ENCODE measurements at regions not wholly inside any gene's neighbourhood (a gene's known extent, or its start where the extent isn't known, plus 50 kb on each side); places are given as distances from the start of the nearest gene placed in this dataset.

- Histone ChIP-seq H3K4me1 (replicated peaks) (no peaks in the 10 kb centered on the region), H3K27ac (no peak overlapping the region), H3K4me3 (no peak overlapping the region), H3K9me3 (no peaks in the 10 kb centered on the region), H3K27me3 (replicated peaks; ENCODE audit: insufficient read depth) (no peaks in the 10 kb centered on the region), H3K36me3 (no peaks in the 10 kb centered on the region)
- TF ChIP-seq POLR2A (IDR thresholded peaks at IDR 0.05) (no peak), CTCF (IDR thresholded peaks at IDR 0.05) (no peak), POLR2AphosphoS5 (IDR thresholded peaks at IDR 0.05) (no peak)
- DNase-seq (ENCODE audit: low spot score): no peak
- 80% methylated on average over 4 of the region's 4 CpGs for WGBS
- intact Hi-C loops (cut with DNase I): no loop called here
Observed at GRCh38 chr20:4568361-4568959, 117.8 kb upstream of the PRNP start.

- WGBS: 87% methylated on average over 2 of the region's 2 CpGs
- DNase-seq (ENCODE audit: low spot score): no peak
- Histone ChIP-seq H3K36me3 (no peaks in the 10 kb centered on the region), H3K4me3 (no peak overlapping the region), H3K4me1 (replicated peaks) (no peaks in the 10 kb centered on the region), H3K27ac (no peak overlapping the region), H3K9me3 (no peaks in the 10 kb centered on the region), H3K27me3 (replicated peaks; ENCODE audit: insufficient read depth) (no peaks in the 10 kb centered on the region)
- TF ChIP-seq POLR2A (IDR thresholded peaks at IDR 0.05) (no peak), CTCF (IDR thresholded peaks at IDR 0.05) (no peak), POLR2AphosphoS5 (IDR thresholded peaks at IDR 0.05) (no peak)
- intact Hi-C loops (cut with DNase I): no loop called here
Observed at GRCh38 chr20:4567170-4567569, 119.1 kb upstream of the PRNP start.

GRCh38 chr20:4563534-4563933, 122.7 kb upstream of the PRNP start:
- no peaks in the 10 kb centered on the region for H3K27me3 ChIP-seq (replicated peaks; ENCODE audit: insufficient read depth)
- intact Hi-C loops (cut with DNase I): no loop called here
- no peaks in the 10 kb centered on the region for H3K9me3 ChIP-seq
- H3K36me3 ChIP-seq: no peaks in the 10 kb centered on the region
- DNase-seq (ENCODE audit: low spot score): no peak
- WGBS: 4% methylated on average over 4 of the region's 4 CpGs
- H3K4me1 ChIP-seq (replicated peaks): no peaks in the 10 kb centered on the region
- H3K4me3 ChIP-seq: no peak overlapping the region
- H3K27ac ChIP-seq: no peak overlapping the region
- TF ChIP-seq POLR2A (IDR thresholded peaks at IDR 0.05): no peak
- TF ChIP-seq CTCF (IDR thresholded peaks at IDR 0.05): no peak
- TF ChIP-seq POLR2AphosphoS5 (IDR thresholded peaks at IDR 0.05): no peak

GRCh38 chr20:4563031-4563430, 123.2 kb upstream of the PRNP start:
- Histone ChIP-seq H3K4me1 (replicated peaks) (no peaks in the 10 kb centered on the region), H3K36me3 (no peaks in the 10 kb centered on the region), H3K27me3 (replicated peaks; ENCODE audit: insufficient read depth) (no peaks in the 10 kb centered on the region), H3K27ac (no peak overlapping the region), H3K9me3 (no peaks in the 10 kb centered on the region), H3K4me3 (no peak overlapping the region)
- DNase-seq (ENCODE audit: low spot score): no peak
- intact Hi-C loops (cut with DNase I): no loop called here
- TF ChIP-seq POLR2A (IDR thresholded peaks at IDR 0.05) (no peak), CTCF (IDR thresholded peaks at IDR 0.05) (no peak), POLR2AphosphoS5 (IDR thresholded peaks at IDR 0.05) (no peak)

GRCh38 chr20:4560667-4561066, 125.6 kb upstream of the PRNP start:
- WGBS: 71% methylated on average over 2 of the region's 2 CpGs
- intact Hi-C loops (cut with DNase I): no loop called here
- H3K4me1 ChIP-seq (replicated peaks): no peaks in the 10 kb centered on the region
- H3K36me3 ChIP-seq: no peaks in the 10 kb centered on the region
- no peak overlapping the region for H3K27ac ChIP-seq
- DNase-seq (ENCODE audit: low spot score): no peak
- no peak for TF ChIP-seq CTCF (IDR thresholded peaks at IDR 0.05)
- no peak for TF ChIP-seq POLR2A (IDR thresholded peaks at IDR 0.05)
- no peak for TF ChIP-seq POLR2AphosphoS5 (IDR thresholded peaks at IDR 0.05)
- H3K9me3 ChIP-seq: no peaks in the 10 kb centered on the region
- no peaks in the 10 kb centered on the region for H3K27me3 ChIP-seq (replicated peaks; ENCODE audit: insufficient read depth)
- H3K4me3 ChIP-seq: no peak overlapping the region
